Activated CD4-positive, alpha-beta T cell treated with anti-CD3 and anti-CD28 coated beads, Interleukin-2, Interleukin-6, amounts not matched to agents 100 ng/mL and 50 ng/mL, durations not matched to agents 16 hours and 8 hours (primary cell): ENCODE measurements at regions not wholly inside any gene's neighbourhood (a gene's known extent, or its start where the extent isn't known, plus 50 kb on each side); places are given as distances from the start of the nearest gene placed in this dataset.
"Not testable (repeated sequence)": the region's sequence is repeated elsewhere in the genome, so short reads cannot be mapped to it uniquely, and the experiment has no call there.

Source experiments
- DNase-seq: peaks from one replicate; pipeline ENCODE4 v3.0.0-alpha.2; 2020

- no peak for DNase-seq
Observed at GRCh38 chr2:47964277-47964676, 58.0 kb upstream of the FBXO11 start.

DNA sequence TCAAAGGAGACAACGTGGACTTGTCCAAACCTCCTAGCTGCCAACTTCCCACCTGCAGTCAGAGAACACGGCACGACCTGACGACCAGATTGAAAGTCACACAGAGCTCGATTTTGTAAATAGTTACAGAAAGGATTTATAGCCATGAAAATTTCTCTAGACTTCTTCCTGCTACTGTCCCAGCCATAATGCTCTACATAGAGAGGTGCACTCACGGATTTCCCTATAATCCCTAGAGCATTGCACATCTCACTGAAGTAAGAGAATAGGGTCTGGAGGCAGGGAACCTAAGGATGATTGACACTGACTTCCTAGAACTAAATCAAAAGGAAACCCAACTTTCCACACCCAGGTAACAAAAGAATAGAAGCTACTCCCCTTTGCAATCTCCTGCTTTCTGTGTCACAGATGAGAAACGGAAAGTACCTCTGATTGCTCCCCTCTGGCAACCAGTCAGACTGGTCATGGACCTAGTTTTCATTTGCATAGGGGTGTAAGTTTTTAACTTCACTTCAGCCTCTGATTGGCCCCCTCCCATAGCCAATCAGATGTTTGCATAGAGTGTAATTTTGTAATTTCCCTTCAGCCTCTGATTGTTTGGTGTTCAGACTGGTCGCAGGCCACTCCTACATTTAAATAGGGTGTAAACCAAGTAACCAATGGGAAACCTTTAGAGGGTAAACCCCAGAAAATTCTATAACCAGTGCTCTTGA, 58.6 kb upstream of the FBXO11 start:
- no peak for DNase-seq

GRCh38 chr2:47976728-47977127, 70.4 kb upstream of the FBXO11 start:
- DNase-seq = not testable (repeated sequence)

GRCh38 chr2:47984041-47984440, 77.7 kb upstream of the FBXO11 start:
- no peak for DNase-seq

DNA sequence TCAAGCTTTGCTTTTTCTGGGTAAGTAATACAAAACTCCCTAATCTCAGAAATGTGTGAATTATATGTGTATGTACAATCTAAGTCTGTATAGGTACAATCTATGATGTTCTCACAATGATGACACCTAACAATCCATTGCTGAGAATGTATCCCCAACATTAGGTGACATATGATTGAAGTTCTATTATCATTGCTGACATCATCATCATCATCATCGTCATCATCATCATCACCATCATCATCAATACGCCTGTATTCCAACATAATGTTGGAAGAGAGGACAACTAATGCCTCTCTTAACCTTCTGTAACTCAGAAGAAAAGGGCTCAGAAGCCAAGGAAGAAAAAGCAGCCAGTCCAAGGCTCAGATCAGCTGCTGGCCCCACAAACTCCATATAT, 84.2 kb upstream of the FBXO11 start:
- no peak for DNase-seq

DNA sequence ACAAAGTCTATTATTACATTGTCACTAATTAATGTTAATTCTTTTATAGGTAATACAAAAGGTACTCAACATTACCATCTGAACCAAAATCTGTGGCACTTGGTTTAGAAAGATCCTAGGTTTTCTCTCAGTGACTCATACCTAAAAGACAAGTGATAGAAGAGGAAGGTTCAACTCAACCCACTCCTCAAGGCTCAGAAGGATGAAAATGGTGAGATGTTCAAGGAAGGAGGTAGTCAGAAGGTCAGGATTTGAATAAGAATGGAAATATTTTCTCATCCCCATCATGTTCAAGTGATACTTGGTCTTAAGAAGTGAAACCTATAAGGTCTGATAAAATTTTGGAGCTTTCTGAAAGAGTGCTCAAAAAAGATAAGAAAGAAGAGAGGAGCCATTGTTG, 86.4 kb upstream of the FBXO11 start:
- no peak for DNase-seq

DNA sequence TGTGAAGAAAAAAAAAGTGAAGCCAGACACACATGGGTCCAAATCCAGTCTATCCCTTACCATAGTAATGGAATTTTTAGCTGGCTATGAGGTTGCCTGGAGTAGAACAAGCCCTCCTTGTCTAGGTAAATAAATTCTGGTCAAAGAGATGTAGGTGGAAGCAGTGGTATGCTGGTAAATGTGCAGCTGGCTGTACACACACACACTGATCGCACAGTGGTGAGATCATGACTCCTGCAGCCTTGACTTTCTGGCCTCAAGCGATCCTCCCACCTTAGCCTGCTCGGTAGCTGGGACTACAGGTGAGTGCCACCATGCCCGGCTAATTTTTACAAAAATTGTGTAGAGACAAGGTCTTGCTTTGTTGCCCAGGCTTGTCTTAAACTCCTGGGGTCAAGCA, 90.5 kb upstream of the FBXO11 start:
- no peak for DNase-seq

- DNase-seq = no peak
Observed at GRCh38 chr2:47999512-47999911, 93.2 kb upstream of the FBXO11 start.

DNA sequence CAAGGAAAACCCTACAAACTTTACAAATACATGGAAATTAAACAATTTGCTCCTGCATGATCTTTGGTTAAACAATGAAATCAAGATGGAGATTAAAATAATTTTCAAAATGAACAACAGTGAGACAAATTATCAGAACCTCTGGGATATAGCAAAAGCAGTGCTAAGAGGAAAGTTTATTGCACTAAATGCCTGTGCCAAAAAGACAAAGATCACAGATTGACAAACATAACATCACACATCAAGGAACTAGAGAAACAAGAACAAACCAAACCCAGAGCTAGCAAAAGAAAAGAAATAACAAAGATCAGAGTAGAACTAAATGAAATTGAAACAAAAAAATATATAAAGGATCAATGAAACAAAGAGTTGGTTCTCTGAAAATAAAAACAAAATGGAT, 95.2 kb upstream of the FBXO11 start:
- no peak for DNase-seq

- no peak for DNase-seq
Observed at GRCh38 chr2:48006094-48006493, 99.8 kb upstream of the FBXO11 start.

DNA sequence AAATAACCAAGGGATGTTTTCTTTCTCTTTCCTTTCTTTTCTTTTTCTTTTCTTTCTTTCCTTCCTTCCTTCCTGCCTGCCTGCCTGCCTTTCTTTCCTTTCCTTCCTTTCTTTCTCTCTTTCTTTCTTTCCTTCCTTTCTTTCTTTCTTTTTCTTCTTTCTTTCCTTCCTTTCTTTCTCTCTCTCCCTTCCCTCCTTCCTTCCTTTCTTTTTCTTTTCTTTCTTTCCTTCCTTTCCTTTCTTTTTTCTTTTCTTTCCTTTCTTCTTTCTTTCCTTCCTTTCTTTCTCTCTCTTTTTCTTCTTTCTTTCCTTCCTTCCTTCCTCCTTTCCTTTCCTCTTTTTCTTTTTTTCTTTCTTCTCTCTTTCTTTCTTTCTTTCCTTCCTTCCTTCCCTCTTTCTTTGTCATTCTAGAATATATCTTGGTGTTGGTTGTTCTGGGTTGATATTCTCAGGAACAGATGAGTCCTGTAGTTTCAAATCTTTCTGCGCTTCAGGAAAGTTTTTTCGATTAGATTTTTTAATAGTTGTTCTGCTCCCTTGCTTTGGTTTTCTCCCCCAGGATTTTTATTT, 101.5 kb upstream of the FBXO11 start:
- DNase-seq = no peak

GRCh38 chr2:48009256-48009655, 103.0 kb upstream of the FBXO11 start:
- no peak for DNase-seq

GRCh38 chr2:48015421-48015820, 109.1 kb upstream of the FBXO11 start:
- no peak for DNase-seq

DNA sequence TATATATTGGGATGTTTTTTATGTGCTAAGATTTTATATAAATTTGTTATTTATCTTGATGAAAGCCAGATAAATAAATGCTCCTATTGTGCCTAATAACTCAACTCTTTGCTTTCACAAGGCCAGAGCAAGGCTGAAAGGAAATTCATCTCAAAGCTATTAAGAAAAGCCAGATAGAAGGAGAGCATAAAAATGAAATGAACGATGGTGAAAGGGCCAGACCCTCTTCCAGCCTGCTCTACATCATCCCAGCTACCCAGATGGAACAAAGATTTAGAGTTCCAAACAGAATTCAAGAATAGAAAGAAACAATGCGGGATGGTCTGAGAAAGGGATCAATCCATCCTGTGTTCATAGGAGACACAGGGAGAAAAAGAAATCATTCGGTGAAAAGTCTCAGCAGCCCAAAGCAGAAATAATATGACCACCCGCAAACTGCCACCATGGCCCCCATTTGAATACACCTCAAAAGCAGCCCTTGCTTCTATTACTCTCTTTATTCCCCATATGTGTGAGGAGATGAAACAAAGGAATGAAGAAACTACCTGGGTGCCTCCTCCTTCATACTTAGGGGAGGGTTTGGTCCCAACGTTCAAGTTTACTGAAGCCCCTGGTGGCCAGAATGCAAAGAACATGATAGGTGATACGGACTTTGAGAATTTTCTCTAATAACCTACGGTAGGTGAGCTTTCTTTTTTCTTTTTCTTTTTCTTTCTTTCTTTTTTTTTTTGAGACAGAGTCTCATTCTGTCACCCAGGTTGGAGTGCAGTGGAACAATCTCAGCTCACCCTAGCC, 110.1 kb upstream of the FBXO11 start:
- no peak for DNase-seq

- DNase-seq = no peak
Observed at GRCh38 chr2:48017136-48017535, 110.8 kb upstream of the FBXO11 start.

DNA sequence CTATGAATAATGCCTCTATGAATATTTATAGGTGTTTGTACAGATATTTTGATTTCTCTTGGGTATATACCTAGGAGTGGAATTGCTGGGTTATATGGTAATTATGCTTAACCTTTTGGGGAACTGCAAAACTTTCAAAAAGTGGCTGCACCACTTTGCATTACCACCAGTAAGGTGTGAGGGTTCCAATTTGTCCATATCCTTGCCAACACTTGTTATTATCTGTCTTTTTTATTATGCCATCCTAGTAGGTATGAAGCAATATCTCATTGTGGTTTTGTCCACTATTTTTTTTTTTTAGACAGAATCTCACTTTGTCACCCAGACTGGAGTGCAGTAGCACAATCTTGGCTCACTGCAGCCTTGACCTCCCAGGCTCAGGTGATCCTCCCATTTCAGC, 112.2 kb upstream of the FBXO11 start:
- no peak for DNase-seq

- no peak for DNase-seq
Observed at GRCh38 chr2:48026865-48027264, 120.6 kb upstream of the FBXO11 start.

DNA sequence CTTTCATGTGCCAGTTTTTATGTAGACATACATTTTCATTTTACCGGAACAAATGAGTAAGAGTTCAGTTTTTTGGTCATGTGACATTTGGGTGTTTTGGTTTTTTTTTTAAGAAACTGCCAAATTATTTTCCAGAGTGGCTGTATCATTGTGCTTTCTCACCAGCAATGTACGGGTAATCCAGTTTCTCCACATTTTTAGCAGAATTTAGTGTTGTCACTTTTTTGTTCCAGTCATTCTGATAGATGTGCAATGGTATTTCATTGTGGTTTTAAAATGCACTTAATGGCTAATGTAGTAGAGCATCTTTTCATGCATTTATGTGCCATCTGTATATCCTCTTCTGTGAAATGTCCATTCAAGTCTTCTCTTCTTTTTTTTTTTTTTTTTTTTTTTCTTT, 126.5 kb upstream of the FBXO11 start:
- DNase-seq = no peak

DNA sequence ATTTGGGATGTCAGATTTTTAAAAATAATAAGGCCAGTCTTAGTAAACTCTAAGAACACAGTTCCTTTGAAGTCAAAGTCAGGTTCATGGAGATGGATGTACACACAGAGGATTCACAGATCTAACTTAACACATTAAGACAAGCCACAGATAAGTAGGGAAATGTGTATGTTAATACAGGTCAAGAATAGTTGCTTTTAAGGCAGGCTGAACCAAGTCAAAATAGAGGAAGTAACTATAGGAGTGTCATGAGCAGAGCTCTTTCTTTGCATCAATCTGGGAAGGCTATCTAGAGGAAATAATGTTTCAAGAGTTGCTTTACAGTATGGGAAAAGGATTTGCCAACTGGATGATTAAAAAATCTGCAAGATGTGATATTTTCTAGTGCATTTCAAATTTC, 128.0 kb upstream of the FBXO11 start:
- DNase-seq = no peak

DNA sequence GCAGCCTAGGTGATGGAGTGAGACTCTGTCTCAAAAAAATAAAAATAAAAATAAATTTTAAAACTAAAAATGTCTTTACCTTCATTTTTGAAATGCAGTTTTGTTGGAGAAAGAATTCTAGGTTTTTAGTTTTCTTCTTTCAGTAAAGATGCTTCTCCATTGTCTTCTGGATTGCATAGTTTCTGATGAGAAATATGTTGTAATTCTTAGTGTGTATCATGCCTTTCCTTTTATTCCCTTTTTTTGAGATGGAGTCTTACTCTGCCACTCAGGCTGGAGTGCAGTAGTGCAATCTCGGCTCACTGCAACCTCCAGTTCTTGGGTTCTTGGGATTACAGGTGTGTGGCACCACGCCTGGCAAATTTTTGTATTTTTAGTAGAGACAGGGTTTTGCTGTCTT, 130.0 kb upstream of the FBXO11 start:
- DNase-seq = no peak

DNA sequence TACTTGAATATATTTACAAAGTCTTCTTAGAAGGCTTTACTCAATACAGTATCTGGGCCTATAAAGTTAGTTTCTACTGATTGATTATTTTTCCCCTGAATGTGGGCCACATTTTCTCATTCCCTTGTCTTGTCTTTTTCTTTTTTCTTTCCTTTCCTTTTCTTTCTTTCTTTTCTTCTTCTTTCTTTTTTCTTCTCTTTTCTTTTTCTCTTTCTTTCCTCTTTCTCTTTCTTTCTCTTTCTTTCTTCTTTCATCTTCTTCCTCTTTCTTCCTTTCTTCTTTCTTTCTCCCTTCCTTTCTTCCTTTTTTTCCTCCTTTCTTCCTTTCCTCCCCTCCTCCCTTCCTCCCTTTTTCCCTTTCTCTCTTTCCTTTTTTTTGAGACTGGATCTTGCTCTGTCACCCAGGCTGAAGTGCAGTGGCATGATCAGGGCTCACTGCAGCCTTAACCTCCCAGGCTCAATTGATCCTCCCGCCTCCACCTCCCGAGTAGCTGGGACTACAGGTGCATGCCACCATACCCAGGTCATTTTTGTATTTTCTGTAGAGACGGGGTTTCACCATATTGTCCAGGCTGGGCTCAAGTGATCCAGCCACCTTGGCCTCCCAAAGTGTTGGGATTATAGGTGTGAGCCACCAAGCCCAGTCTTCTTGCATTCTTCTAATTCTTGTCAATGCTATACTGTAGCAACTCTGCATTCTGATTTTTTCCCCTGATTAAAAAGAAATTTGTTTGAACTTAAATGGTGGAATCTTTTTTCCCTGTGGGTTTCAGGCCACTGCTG, 133.1 kb upstream of the FBXO11 start:
- DNase-seq = no peak

- DNase-seq = no peak
Observed at GRCh38 chr2:48043131-48043700, 136.9 kb upstream of the FBXO11 start.

DNA sequence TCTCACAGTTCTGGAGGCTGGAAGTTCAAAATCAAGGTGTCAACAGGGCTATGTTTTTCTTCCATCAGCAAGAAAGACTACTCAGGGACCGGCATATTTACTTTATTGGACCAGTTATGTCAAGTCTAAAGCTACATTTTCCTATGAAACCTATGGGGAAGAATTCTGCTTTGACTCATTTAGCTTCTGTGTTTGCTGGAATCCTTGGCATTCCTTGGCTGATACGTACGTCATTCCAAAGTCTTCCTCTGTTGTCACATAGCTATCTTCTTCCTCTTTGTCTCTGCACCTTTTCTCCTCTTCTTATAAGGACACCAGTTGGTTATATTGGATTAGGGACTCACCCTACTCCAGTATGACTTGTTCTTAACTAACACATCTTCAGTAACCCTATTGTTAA, 137.4 kb upstream of the FBXO11 start:
- DNase-seq = no peak
